IPS-NIHi7 (cell line): ENCODE measurements at regions not wholly inside any gene's neighbourhood (a gene's known extent, or its start where the extent isn't known, plus 50 kb on each side); places are given as distances from the start of the nearest gene placed in this dataset.

Source experiments
- DNase-seq: peaks from one replicate; pipeline ENCODE4 v3.0.0; 2012; ENCODE audit warnings: mixed read lengths; ENCODE audit errors: extremely low spot score

DNA sequence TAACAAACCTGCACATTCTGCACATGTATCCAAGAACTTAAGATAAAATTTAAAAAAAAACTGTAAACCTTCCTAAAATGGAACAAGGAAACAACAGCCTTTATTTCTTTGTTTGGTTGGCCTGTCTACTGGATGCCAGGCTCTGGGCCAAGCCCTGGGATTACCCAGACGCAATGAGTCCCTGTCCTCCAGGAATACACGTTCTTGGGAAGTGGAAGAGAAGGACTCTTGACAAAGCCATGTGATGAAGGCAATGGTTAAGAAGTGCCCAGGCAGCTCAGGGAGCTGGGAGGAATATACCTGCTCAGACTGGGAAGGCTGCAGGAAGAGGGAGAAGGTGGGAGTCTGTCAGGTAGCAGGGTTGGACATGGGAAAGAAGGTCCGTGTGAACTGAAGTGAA lies 115.4 kb downstream of the AXIN2 start:
- no peak for DNase-seq

DNA sequence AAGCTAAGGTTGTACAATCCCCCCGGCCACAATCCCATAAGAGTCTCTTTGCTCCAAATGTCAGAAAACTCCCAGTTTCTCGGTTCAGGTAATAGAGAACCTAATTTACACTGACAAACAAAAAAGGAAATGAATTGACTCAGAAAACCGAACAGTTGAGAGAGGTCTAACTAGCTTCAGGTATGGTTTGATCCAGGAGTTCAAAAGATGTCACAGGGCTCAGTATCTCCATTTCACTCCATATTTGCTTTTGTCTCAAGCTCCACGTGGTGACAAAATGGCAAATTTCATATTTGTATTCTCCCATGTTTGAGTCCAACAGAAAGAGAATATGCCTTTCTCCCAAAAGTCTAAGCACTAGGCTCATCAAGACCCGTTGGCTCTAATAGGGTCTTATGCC lies 117.4 kb downstream of the AXIN2 start:
- no peak for DNase-seq

DNA sequence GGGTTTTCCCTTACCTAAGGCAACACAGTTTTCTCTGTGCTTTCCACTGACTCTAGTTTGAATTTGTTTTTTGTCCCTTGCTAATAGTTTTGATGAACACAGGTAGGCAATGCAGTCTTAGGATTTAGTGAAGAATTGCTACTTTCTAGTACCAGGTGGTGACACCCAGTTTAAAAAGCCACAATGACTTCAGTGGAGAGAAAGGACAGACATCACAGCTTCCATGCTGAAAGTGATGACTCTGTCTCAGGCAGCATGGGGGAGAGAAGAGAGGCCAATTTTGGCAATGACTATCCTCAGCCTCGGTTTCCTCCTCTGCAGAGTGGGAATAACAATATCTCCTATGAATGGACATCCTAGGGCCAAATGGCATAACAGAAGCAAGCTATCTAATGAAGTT lies 118.8 kb downstream of the AXIN2 start:
- no peak for DNase-seq

DNA sequence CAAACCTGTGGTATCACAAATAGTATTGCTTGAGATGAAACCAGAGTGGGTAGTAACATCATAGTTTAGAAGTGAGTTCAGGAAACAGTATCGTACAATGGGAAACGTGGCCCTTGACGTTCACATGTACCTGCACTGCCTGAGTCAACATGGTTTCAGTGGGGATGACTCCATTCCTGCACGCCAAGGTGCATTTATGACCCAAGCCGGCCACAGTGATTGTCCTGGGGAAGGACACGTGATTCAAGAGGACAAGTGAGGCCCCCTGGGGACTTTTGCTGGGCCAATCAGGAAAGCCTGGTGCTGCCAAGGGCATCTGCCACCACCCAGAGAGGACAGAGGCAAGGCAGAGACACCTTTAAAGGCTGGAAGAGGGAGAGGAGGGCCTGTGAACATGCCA lies 119.2 kb downstream of the AXIN2 start:
- no peak for DNase-seq

DNA sequence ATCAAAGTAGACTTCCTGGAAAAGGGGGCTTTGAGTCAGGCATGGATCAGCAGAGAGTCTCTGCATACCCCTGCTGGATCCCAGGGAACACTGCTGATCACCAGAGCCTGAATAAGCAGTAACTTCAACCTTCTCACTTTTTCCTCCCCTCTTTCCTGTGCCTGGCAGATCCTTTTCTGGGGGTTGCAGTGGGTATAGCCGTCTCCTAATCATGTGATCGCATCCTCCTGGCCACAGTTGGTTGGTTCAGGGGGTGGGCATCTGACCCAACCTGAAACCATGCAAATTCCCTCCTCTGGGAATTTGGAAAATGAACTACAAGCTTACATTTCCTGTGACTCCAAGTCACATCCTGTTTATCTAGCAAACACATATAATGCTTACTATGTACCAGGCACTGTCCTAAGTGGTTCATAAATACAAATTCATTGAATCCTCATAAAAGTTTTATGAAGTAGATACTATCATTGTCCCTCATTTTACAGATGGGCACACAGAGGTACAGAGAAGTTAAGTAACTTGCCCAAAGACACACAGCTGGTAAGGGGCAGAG lies 120.3 kb downstream of the AXIN2 start:
- no peak for DNase-seq

DNA sequence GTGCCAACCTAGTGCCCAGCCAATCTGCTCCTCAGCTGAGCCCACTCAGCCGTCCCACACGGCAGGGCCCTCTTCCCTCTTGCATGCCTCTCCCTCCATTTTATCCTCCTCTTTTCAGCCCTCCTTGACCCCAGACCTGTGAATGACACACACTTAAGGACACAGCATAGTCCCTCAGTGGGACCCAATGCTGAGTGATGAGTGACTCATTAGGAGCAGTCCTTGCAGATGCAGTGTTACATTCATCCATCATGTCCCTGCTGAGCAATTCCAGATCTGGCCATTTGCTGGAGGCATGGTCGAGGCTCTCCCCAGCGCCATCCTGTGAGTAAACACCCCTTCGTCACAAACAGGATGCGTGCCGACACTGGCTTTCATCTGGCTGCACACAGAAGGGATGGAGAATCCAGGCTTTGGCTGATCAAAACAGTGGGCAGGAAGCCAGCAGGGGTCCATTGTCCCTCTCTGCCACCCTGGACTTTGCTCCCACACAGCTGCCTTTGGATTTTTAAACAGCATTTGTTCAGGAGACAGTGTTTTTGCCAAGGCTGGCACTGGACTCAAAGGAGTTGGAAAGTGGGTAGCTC lies 122.6 kb downstream of the AXIN2 start:
- DNase-seq: peak; percentile 48

DNA sequence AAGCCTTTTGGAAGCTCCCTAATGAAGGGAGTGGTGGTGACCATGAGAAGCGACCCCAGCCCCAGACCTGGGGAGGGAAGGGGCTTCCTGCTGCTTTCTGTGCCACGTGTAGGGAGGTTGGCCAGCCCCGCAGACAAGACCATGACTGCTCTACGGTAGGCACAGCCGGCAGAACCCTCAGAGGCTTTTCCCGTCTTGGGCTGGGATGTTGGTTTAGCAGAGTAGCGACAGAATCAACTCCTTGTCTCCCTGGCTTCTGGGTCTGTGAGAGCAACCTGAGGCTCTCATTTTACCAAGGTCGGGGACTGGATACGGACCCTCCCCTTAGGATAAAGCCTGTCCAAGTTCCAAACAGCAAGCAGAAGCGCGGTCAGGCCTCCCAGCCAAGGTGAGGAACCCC lies 123.3 kb downstream of the AXIN2 start:
- no peak for DNase-seq

DNA sequence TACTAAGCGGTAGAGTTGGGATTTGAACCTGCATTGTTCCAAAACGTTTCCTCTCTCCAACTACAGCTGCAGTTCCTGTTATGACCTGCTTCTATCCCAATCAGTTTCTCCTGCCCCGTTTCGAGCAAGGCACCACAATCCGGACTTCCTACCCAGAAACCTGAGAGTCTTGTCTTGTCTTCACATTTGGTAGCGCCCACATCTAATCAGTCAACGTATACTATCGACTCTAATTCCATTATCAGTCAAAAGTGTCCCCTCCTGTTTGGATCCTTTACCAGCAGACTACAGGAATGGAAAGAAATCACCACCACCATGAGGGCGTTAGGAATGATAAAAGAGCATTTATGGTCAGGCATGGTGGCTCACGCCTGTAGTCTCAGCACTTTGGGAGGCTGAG lies 124.6 kb downstream of the AXIN2 start:
- no peak for DNase-seq

DNA sequence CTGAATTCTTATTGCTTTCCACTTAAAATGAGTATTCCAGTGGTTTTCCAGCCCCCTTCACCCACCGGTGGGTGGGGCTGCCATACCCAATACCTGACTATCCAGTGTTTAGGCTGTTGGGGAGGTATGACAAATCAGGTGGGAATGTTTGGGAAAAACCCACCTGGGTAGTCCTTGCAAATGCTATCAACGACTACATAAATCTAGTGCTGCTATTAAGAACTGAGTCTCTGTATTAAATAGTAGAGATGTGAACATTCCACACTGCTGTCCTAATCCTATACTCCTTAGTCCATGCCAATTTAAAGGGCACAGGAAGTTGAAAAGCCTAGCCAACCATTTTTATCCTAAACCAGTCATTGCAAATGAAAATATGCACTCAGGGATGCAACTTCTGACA lies 126.6 kb downstream of the AXIN2 start:
- DNase-seq: no peak

DNA sequence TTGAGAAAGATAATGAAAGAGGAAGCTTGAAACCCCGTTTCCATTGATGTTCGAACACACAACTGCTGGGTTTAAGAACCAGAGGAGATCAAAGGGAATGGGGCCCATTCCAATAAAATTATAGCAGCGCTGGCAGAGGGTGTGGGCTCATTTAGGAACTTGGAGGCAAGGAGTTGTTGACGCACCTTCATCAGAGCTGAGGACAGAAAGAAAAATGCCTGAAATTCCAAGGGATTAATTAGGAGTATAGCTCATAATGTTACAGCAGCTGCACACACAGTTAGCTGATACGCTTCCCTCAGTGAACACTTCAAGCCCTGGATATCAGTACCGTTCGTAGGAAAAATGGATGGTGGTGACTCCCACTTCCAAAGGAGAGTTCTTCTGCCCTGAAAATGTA lies 127.2 kb downstream of the AXIN2 start:
- no peak for DNase-seq

DNA sequence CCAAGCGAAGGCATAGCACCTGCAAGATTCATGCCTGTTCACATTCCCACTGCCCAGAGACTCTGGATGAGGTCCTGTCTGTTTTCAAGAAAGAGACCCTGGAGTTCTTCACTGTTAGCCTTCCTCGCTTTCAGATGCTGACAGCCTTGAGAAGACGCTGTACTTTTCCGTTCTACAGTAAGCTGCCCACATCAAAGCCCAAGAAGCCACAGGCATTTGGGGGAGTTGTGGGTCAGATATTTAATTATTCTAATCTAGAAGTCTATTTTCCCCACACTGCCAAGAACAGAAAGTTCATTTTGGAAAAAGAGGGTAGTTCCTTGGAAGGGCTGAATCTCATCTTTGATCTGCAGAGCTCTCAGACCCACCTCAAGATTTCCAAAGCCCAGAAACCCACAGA lies 127.9 kb downstream of the AXIN2 start:
- DNase-seq: no peak

DNA sequence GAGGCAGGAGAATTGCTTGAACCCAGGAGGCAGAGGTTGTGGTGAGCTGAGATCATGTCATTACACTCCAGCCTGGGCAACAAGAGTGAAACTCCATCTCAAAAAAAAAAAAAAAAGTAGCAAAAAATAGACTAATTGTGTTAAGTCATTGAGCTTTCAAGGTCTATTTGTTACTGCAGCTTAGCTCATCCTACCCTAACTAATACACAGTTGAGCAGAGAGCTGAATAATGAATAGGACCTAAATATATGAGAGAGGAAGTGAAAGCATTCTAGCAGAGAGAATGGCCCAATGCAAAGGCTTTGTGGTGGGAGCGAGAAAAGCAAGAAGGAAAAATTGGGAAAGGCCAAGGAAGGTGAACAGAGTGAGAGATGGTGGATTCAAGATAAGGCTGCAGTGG lies 128.3 kb downstream of the AXIN2 start:
- no peak for DNase-seq

DNA sequence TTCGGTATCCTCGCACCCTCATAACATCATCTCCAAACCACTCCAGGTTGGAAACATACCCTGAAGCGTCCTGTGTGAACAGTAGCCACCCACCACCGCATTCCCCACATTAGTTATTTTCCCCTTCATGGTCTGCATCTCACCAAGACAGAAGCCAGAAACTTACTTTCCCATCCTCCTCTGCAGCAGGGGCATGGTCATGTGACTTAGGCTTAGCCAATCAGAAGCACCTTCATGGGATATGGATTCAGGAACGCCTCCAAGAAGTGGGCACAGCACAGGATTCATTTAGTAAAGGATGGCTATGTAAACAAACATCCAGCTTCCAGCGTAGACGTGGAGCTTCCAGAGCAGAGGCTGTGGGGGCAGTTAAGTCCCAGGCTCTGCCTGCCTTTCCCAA lies 130.3 kb downstream of the AXIN2 start:
- DNase-seq: no peak

DNA sequence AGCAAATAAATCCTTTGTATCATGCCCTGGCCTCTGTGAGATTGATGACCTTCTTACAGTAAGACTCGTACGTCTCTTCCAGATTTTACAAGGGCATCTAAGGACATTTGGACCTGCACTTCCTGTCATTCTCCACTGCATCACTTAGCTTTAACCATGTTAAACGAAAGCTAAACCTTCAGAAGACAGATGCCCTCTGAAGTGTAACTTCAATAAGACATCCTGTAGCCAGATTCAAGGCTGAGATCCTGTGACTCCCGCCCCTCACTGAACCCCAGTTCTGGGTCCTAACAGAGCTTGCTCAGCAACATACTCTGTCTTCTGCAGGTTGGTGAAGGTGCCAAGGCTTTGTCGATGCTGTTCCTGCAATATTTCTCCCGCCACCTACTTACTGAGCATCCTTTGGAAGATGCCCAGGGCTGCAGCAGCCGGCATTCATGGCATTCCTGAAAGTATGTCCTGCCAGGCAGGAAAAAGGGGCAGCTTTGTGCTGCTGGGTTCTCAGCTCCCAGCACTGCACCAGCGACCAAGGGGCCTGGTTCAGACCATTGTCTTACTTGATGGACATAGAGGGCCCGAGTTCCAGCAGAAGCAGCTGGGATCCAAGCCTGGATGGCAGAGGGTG lies 131.1 kb downstream of the AXIN2 start:
- DNase-seq: no peak

DNA sequence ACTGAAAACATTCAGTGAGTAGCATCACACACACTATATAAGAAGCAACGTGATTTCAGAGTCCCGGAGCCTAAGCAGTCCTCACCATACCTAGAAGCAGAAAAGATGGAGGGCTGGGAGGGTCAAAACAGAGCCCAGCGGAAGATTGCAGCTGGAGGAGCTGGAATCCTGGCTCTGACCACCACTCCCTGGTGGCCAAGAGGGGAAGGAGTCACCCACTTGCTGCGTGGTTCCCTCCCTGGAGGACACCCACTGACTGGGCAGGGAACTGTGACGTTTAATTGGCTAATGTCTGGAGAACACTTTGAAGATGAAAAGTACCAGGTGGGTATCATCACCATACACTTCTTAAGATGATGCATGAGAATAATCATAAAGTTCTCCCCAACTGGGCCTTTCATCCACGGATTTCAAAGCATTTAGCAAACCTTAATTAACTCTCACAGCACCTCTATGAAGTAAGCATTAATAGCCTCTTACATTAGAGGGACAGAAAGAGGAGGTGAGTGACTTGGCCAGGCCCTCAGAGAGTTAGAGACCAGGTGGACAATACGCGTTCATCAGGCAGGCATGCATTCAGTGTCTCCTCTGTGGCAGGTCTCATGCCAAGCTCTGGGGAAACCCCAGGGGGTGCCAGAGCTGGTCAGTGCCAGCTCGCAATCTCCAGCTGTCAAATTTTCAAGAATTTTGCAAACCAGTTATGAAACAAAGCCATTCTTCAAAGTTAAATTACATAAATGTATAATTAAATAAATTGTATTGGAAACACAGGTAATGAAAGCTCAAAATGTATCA lies 137.9 kb downstream of the AXIN2 start:
- DNase-seq: no peak

DNA sequence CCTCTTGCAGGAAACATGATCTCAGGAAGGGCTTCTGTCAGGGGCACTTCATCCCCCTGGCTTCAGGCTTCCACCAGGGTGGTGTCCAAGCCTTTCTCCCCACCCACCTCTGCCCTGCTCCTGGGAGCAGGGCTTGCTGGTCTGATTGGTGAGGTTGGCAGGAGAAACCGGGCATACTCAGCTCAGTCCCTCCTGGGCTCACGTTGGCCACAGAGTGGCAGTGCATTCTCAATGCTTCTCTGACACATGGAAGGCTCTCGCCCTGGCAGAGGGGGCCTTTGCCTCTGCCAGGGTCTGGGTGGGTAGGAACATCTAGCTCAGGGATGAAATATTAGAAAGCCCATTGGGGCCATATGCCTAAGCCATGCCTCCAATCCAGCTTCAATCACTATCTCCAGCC lies 142.8 kb downstream of the AXIN2 start:
- DNase-seq: no peak

DNA sequence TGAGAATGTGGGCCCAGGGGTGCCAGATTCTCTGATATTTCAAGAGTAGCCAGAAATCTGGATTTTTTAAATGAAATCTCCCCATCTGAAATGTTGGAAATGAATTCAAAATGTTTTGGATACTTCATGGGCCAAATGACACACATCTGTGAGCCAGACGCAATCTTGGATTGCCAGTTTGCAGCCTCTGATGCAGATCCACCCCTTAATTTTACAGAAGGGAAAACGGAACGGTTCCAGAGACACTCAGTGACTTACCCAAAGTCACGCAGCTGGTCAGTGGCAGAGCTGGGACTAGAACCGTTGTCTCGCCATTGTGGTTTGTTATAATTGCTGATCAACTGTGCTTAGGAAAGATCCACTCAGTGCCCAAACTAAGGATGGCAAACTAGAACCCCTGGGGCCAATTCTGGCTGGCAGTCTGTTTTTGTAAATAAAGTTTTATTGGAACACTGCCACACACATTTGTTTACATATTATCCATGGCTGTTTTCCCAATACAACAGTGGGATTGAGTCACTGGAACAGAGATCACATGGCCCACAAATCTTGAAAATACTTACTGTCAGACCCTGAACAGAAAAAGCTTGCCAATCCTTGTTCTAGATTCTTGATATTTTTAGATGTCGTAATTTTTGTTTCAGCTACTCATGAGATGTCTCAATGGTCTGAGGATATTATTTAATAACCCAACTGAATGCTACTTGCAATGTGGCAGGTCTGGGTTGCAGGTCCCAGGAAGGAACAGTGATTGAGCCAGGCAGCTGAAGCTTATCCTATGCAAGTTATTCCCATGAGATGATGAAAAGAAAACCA lies 143.8 kb downstream of the AXIN2 start:
- no peak for DNase-seq

DNA sequence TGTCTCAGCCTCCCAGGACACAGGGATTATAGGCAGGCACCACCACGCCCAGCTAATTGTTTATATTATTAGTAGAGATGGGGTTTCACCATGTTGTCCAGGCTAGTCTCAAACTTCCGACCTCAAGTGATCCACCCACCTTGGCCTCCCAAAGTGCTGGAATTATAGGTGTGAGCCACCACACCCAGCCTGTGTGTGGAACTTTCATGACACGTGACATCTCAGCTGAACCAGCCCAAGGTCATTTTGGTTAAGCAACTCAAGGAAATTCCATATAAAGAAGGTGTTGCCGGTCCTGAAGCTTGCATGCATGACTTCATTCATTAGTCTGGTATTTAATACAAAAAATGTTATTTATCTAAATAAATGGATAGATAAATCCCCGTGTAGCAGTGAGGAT lies 145.5 kb downstream of the AXIN2 start:
- no peak for DNase-seq

DNA sequence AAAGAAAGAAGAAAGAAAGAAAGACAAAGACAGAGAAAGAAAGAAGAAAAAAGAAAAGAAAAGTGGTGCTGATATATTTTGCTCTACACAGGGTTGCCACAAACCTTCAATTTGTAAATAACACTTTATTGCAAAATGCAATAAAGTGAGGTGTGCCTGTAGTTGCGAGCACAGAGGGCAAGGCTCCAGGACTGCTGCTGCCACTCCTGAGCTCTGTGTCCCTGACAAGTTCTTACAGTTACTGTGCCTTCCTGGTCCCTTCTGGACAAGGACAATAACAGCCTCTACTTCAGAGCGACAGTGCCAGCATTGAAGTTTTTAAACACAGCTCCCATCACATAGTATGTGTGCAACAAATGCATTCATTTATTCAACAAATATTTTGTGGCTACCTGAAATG lies 148.1 kb downstream of the AXIN2 start:
- no peak for DNase-seq

DNA sequence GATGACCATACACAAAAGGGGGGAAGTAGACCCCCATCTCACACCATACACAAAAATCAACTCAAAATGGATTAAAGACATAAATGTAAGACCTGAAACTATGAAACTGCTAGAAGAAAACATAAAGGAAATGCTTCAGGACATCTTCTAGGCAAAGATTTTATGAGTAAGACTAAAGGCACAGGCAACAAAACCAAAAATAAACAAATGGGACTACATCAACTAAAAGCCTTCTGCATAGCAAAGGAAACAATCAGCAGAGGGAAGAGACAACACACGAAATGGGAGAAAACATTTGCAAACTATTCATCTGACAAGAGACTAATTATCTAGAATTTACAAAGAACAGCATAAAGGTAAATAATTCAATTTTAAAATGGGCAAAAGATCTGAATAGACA lies 152.1 kb downstream of the AXIN2 start:
- DNase-seq: no peak

DNA sequence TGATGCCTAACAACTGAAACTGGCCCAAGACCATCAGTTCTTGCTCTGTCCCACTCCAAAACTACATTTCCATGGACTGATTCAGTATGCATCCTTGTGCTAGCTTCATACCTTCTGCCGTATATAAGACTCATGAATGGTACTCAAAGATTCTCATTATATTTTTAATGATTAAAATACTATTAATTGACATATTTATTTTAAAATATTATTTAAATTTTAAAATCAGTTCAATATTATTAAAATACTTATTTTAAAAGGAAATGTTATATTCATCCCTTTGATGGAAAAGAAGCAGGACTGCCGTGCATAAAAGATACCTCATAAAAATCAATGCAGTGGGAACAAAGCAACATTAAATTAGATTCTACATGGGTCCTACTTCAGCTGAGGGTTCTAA lies 153.4 kb downstream of the AXIN2 start:
- DNase-seq: no peak

DNA sequence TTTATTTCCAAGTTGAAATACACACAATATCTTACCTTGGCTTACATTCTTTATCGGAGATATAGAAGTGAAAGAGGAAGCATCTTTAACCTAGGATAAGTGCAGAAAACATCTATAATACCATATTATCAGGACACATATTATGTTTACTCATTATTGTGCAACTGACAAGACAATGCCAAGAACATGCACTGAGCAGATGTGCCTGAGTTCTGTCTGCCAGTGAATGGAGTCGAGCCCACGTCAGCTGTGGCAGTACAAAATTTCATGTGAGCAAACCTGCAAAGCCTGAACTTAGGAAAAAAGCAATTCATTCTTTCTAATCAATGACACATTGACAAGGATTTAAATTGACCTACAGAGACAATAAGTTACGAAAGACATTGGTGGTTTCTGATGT lies 154.4 kb downstream of the AXIN2 start:
- no peak for DNase-seq
